GM21723 (cell line): ENCODE measurements at regions not wholly inside any gene's neighbourhood (a gene's known extent, or its start where the extent isn't known, plus 50 kb on each side); places are given as distances from the start of the nearest gene placed in this dataset.
"Not testable (repeated sequence)": the region's sequence is repeated elsewhere in the genome, so short reads cannot be mapped to it uniquely, and the experiment has no call there.

Source experiments
- ATAC-seq: cut with Tn5 transposase; IDR thresholded peaks from one replicate; pipeline ENCODE4 v1.9.1; 2021; ENCODE audit warnings: mild to moderate bottlenecking, moderate library complexity; ENCODE audit not compliant: unreplicated experiment

- ATAC-seq = no peak
These were observed 1264.6 kb downstream of the PCDH9 start for GRCh38 chr13:65965501-65965900.

DNA sequence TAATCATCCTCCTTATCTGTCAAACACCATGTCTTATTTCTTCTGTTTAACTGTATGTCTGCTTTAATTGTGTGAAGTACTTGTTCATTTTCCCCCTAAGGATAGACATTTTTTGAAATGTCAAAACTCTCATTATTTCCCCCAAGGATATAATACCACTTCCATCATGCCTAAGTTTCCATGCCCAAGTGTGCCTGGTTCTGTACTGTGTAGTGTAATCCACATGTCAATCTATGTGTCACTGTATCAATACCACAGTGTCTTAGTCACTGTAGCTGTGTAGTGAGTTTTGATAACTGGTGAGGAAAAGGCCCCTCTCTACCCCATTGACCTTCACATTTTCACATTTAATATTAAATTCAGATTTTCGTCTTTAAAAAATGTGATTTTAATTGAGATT lies 1265.5 kb downstream of the PCDH9 start:
- no peak for ATAC-seq

GRCh38 chr13:65959305-65959704 lies 1270.8 kb downstream of the PCDH9 start:
- no peak for ATAC-seq

- ATAC-seq = no peak
These were observed 1283.7 kb downstream of the PCDH9 start for GRCh38 chr13:65946387-65946786.

GRCh38 chr13:65943708-65944107 lies 1286.4 kb downstream of the PCDH9 start:
- ATAC-seq = no peak

DNA sequence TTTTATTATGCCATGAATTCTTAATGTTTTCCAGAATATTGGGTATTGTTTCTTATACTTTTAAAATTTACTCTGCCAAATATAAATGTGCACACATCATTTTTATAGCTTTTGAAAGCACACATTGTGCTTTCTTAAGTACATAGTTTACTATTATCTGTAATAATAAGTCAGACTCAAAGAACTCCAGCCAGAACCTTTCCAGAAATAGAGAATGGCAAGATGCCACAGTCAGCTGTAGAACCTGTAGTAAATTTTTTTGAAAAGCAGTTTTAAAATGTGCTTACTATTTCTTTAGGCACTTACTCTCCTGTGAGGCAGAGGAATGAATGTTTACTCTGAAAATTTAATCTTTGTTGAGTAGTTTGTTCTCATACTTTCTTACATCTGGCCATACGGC lies 1287.1 kb downstream of the PCDH9 start:
- no peak for ATAC-seq

- no peak for ATAC-seq
These were observed 1289.4 kb downstream of the PCDH9 start for GRCh38 chr13:65940720-65941119.

- ATAC-seq = no peak
These were observed 1292.9 kb downstream of the PCDH9 start for GRCh38 chr13:65937251-65937650.

- ATAC-seq = no peak
These were observed 1293.9 kb downstream of the PCDH9 start for GRCh38 chr13:65936249-65936648.

- ATAC-seq = no peak
These were observed 1297.4 kb downstream of the PCDH9 start for GRCh38 chr13:65932587-65933239.

DNA sequence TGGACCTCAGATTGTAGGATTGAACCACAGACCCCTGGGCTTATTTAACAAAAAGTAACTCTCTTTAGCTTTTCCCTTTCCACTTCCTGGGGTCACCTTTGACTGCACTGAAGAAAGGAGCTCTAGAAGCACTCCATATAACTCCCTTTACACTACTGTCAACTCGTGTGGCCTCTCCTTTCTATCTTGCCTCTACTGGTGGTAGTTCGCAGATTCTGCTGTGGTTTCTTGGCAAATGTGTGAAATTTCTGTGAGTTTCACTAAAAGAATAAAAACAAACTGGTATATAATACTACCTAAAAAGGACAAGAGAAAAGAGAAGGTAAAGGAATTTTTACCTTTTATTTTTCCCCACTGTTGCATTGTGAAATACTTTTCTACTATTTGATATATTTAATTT lies 1298.1 kb downstream of the PCDH9 start:
- no peak for ATAC-seq

- no peak for ATAC-seq
These were observed 1300.7 kb downstream of the PCDH9 start for GRCh38 chr13:65929436-65929835.

GRCh38 chr13:65926750-65927171 lies 1303.4 kb downstream of the PCDH9 start:
- no peak for ATAC-seq

DNA sequence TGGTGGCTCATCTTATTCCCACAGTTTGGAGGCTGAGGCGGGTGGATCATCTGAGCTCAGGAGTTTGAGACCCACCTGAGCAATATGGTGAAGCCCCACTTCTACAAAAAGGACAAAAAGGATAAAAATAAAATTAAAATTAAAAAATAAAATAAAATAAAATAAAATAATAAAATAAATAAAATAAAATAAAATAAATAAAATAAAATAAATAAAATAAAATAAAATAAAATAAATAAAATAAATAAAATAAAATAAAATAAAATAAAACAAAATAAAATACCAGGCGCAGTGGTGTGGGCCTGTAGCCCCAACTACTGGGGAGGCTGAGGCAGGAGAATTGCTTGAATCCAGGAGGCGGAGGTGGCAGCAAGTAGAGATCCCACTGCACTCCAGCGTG lies 1307.3 kb downstream of the PCDH9 start:
- ATAC-seq = not testable (repeated sequence)

DNA sequence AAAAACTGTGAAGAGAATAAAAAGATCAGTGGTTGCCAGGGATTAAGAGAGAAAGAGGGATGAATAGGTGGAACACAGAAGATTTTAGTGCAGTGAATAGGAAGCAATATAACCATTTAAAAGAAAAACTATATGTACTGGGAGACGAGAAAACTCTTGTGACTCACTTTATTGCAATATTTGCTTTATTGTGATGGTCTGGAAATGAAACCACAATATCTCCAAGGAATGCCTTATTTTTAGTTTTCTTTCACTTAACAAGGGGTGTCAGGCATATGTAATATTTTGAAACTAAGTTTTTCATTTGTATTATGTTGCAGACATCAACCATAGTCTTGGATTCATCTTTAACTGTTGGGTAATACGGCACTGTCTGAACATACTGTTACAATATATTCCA lies 1308.2 kb downstream of the PCDH9 start:
- ATAC-seq = no peak

GRCh38 chr13:65917731-65918130 lies 1312.4 kb downstream of the PCDH9 start:
- ATAC-seq = no peak

- ATAC-seq = no peak
These were observed 1314.9 kb downstream of the PCDH9 start for GRCh38 chr13:65915195-65915594.

DNA sequence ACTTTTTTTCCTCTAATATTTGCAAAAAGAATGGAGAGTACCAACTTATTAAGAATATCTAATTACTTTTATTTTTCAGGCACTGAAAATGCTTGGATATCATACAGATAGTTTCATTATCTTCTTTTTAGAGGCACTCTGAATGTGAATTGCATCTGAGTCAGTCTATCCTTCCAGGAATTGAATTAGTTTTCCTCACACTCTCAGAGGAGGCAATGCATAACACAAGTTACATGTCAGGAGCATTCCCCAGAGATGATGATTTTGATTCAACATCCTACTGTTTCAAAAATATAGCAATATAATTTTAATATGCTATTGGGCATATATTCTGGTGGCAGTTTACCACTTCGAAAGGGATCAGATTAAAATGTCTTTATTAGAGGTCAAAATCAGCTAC lies 1315.4 kb downstream of the PCDH9 start:
- no peak for ATAC-seq

DNA sequence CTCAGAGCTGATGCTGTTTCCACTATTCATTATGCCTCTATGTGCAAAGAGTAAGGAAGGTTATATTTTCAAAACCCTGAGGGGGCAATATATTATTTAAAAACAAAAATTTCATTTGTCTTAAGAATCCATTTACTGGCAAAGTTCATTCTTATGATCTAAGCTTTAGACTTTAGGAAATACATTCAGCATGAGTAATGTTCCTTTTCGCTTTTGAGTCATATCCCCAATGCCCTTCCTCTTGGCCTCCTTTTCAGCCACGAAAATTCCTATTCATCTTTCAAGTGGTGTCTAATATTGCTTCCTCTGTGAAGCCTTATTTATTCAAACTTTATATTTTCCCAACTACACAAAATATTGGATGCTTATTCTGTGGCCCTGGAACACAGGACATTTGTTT lies 1317.0 kb downstream of the PCDH9 start:
- ATAC-seq = no peak

GRCh38 chr13:65912516-65912915 lies 1317.6 kb downstream of the PCDH9 start:
- no peak for ATAC-seq

- no peak for ATAC-seq
These were observed 1318.5 kb downstream of the PCDH9 start for GRCh38 chr13:65911546-65912193.

DNA sequence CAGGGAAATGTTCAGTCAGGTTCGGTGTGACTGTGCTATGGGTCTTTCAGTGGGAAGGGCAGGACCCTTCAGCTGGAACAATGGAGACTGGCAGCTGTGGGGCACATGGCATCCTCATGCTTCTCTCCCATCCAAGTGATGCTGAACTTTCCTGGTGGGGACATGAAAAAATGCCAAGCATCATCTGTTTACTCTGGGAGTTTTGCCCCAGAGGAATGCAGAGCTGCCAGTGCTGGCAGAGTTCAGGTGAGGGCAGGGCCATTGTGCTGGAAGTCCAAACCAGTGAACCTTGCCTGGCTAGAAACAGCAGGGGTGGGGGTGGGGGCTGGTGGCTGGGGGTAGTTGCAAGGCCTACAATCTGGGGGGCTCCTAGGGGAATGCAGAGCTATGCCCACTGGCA lies 1320.6 kb downstream of the PCDH9 start:
- no peak for ATAC-seq
